ENCODE measurements at regions not wholly inside any gene's neighbourhood (a gene's known extent, or its start where the extent isn't known, plus 50 kb on each side); places are given as distances from the start of the nearest gene placed in this dataset.

- DNase-seq (ENCODE audit: extremely low read depth, low read depth), result no peak
- TF ChIP-seq CTCF (IDR thresholded peaks at IDR 0.05; ENCODE audit: low read depth, low read length), result no peak
Observed at GRCh38 chr22:34070531-34070930, 150.3 kb upstream of the LARGE1 start.

GRCh38 chr22:34072585-34072984, 152.3 kb upstream of the LARGE1 start:
- DNase-seq (ENCODE audit: extremely low read depth, low read depth), result no peak
- no peak for TF ChIP-seq CTCF (IDR thresholded peaks at IDR 0.05; ENCODE audit: low read depth, low read length)

GRCh38 chr22:34080433-34080832, 160.2 kb upstream of the LARGE1 start:
- TF ChIP-seq CTCF (IDR thresholded peaks at IDR 0.05; ENCODE audit: low read depth, low read length), result no peak

GRCh38 chr22:34096770-34097169, 176.5 kb upstream of the LARGE1 start:
- no peak for DNase-seq (ENCODE audit: extremely low read depth, low read depth)
- no peak for TF ChIP-seq CTCF (IDR thresholded peaks at IDR 0.05; ENCODE audit: low read depth, low read length)

More at GRCh38 chr22:34080433-34080832, 160.2 kb upstream of the LARGE1 start:
- no peak for DNase-seq (ENCODE audit: extremely low read depth, low read depth)

- no peak for TF ChIP-seq CTCF (IDR thresholded peaks at IDR 0.05; ENCODE audit: low read depth, low read length)
- no peak for DNase-seq (ENCODE audit: extremely low read depth, low read depth)
Observed at GRCh38 chr22:34099278-34099677, 179.0 kb upstream of the LARGE1 start.

- DNase-seq (ENCODE audit: extremely low read depth, low read depth), result no peak
- TF ChIP-seq CTCF (IDR thresholded peaks at IDR 0.05; ENCODE audit: low read depth, low read length), result no peak
Observed at GRCh38 chr22:34102633-34103032, 182.4 kb upstream of the LARGE1 start.

GRCh38 chr22:34105461-34106062, 185.3 kb upstream of the LARGE1 start:
- TF ChIP-seq CTCF (IDR thresholded peaks at IDR 0.05; ENCODE audit: low read depth, low read length), result no peak
- no peak for DNase-seq (ENCODE audit: extremely low read depth, low read depth)

Data from AG09319 (cell line).